ENCODE measurements at regions not wholly inside any gene's neighbourhood (a gene's known extent, or its start where the extent isn't known, plus 50 kb on each side); places are given as distances from the start of the nearest gene placed in this dataset.

GRCh38 chr3:140809316-140809715 is 131.5 kb downstream of the TRIM42 start:
- Histone ChIP-seq H3K36me3 (ENCODE audit: control insufficient read depth, insufficient read depth, low read length) (no peaks in the 10 kb centered on the region), H3K9ac (ENCODE audit: extremely low read depth, low read length, poor library complexity, severe bottlenecking) (no peak overlapping the region), H3K27me3 (ENCODE audit: control insufficient read depth, insufficient read depth, low read length, poor library complexity, severe bottlenecking) (no peaks in the 10 kb centered on the region), H3K4me1 (ENCODE audit: control insufficient read depth, insufficient read depth, low read length) (no peaks in the 10 kb centered on the region), H3K4me3 (ENCODE audit: low read length) (no peak overlapping the region), H3K27ac (ENCODE audit: low read depth, low read length) (no peak overlapping the region), H3K9me3 (ENCODE audit: control insufficient read depth, low read length) (peaks cover 8% of the 10 kb centered on the region)
- Mint-ChIP-seq H3K9me3 (peaks cover 13% of the 10 kb centered on the region), H3K4me3 (no peak overlapping the region), H3K4me1 (peaks cover 6% of the 10 kb centered on the region), H3K36me3 (ENCODE audit: low read depth) (no peaks in the 10 kb centered on the region), H3K27ac (no peak overlapping the region), H3K27me3 (ENCODE audit: insufficient read depth) (no peaks in the 10 kb centered on the region)
- TF ChIP-seq CTCF (conservative IDR thresholded peaks at IDR 0.05): no peak
- 87 to 90% methylated on average over 2 of the region's 2 CpGs for WGBS, 2 experiments (ENCODE audit: insufficient coverage in 1 of 2, insufficient read length in 1 of 2)
- no peak for DNase-seq

- peaks cover 24% of the 10 kb centered on the region for H3K9me3 Mint-ChIP-seq
- DNase-seq: no peak
- H3K4me3 Mint-ChIP-seq: no peak overlapping the region
- Histone ChIP-seq H3K27me3 (ENCODE audit: control insufficient read depth, insufficient read depth, low read length, poor library complexity, severe bottlenecking) (no peaks in the 10 kb centered on the region), H3K9me3 (ENCODE audit: control insufficient read depth, low read length) (peaks cover 19% of the 10 kb centered on the region), H3K4me3 (ENCODE audit: low read length) (no peak overlapping the region), H3K27ac (ENCODE audit: low read depth, low read length) (no peak overlapping the region), H3K9ac (ENCODE audit: extremely low read depth, low read length, poor library complexity, severe bottlenecking) (no peak overlapping the region), H3K36me3 (ENCODE audit: control insufficient read depth, insufficient read depth, low read length) (no peaks in the 10 kb centered on the region), H3K4me1 (ENCODE audit: control insufficient read depth, insufficient read depth, low read length) (no peaks in the 10 kb centered on the region)
- no peak for TF ChIP-seq CTCF (conservative IDR thresholded peaks at IDR 0.05)
- 88 to 96% methylated on average over 4 to 6 of the region's 6 CpGs for WGBS, 2 experiments (ENCODE audit: insufficient coverage in 1 of 2, insufficient read length in 1 of 2)
- H3K27ac Mint-ChIP-seq: no peak overlapping the region
- H3K36me3 Mint-ChIP-seq (ENCODE audit: low read depth): no peaks in the 10 kb centered on the region
- H3K27me3 Mint-ChIP-seq (ENCODE audit: insufficient read depth): peaks cover 6% of the 10 kb centered on the region
- H3K4me1 Mint-ChIP-seq: no peaks in the 10 kb centered on the region
These were observed 125.1 kb upstream of the SLC25A36 start for GRCh38 chr3:140816372-140817195.

- no peak for DNase-seq
- Histone ChIP-seq H3K9ac (ENCODE audit: extremely low read depth, low read length, poor library complexity, severe bottlenecking) (no peak overlapping the region), H3K27ac (ENCODE audit: low read depth, low read length) (no peak overlapping the region), H3K36me3 (ENCODE audit: control insufficient read depth, insufficient read depth, low read length) (no peaks in the 10 kb centered on the region), H3K4me1 (ENCODE audit: control insufficient read depth, insufficient read depth, low read length) (peaks cover 14% of the 10 kb centered on the region), H3K4me3 (ENCODE audit: low read length) (no peak overlapping the region), H3K9me3 (ENCODE audit: control insufficient read depth, low read length) (peaks cover 5% of the 10 kb centered on the region), H3K27me3 (ENCODE audit: control insufficient read depth, insufficient read depth, low read length, poor library complexity, severe bottlenecking) (no peaks in the 10 kb centered on the region)
- no peaks in the 10 kb centered on the region for H3K36me3 Mint-ChIP-seq (ENCODE audit: low read depth)
- WGBS, 2 experiments (ENCODE audit: insufficient coverage in 1 of 2, insufficient read length in 1 of 2): 83 to 98% methylated on average over 2 of the region's 2 CpGs
- H3K4me1 Mint-ChIP-seq: peaks cover 13% of the 10 kb centered on the region
- H3K27ac Mint-ChIP-seq: no peak overlapping the region
- no peak for TF ChIP-seq CTCF (conservative IDR thresholded peaks at IDR 0.05)
- H3K27me3 Mint-ChIP-seq (ENCODE audit: insufficient read depth): peaks cover 8% of the 10 kb centered on the region
- H3K9me3 Mint-ChIP-seq: peaks cover 2% of the 10 kb centered on the region
- no peak overlapping the region for H3K4me3 Mint-ChIP-seq
These were observed 120.1 kb upstream of the SLC25A36 start for GRCh38 chr3:140821493-140821892.

Data from endodermal cell (in vitro differentiated cells).